HG02852 (cell line): ENCODE measurements at regions not wholly inside any gene's neighbourhood (a gene's known extent, or its start where the extent isn't known, plus 50 kb on each side); places are given as distances from the start of the nearest gene placed in this dataset.

Source experiments
- ATAC-seq: cut with Tn5 transposase; IDR thresholded peaks from one replicate; pipeline ENCODE4 v1.9.1; 2021; ENCODE audit warnings: mild to moderate bottlenecking, moderate library complexity; ENCODE audit not compliant: unreplicated experiment

DNA sequence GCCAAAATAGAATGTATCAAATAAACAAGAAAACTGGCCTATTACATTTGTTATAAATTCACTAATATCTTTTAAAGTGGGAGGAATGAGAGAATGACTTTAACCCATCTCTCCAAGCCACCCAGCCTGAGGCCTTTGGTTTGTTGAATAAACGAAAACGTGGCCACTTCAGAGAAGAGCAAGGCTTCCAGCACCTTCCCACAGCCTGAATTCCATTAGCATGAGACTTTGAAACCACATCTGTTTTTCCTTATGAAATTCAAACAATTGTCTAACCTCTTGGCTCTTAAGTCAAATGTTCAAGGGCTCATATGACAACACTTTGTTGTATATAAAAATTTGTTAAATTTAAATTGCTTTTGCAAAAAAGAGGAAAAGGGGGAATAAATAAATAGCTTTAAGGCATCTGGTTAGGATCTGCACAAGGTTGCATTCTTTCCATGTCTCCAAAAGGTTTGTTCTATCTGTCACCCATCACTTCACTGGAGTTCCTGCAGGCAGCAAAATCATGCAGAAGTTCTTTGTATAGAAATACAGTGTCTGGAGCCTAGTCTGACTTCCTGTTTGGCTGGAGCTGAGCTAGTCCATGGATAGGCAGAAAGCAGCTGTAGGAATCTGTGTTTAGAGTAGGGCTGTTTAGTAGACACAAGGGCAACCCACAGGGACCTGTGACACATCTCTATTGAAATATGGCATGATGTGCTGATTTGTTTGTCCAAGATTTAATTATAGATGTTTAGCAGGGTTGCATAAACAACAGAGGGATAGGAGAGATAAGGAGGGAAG lies 502.3 kb downstream of the KCTD12 start:
- no peak for ATAC-seq

DNA sequence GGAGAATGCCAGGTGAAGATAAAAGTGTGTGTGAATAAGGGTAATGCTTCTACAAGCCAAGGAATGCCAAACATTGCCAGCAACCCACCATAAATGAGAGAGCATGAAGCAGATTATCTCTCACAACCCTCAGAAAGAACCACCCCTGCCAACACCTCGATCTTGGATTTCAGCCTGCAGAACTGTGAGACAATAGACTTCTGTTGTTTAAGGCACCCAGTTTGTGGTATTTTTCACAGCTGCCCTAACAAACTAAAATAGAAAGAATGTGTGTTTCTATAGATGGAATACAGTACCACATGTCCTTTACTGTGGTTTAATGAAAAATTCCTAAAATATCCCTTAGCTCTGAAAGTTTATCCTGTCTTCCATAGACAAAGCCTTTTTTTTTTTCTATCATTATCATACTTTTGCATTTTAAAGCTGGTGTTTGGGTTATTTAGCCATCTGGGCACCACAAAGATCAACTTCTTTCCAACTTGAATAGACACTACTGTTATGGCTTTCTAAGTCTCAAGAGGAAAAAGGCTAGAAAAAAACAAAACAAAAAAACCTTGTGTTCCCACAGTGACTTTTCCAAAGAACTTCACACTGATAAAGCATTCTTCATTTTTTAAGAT lies 505.6 kb downstream of the KCTD12 start:
- ATAC-seq, result no peak

DNA sequence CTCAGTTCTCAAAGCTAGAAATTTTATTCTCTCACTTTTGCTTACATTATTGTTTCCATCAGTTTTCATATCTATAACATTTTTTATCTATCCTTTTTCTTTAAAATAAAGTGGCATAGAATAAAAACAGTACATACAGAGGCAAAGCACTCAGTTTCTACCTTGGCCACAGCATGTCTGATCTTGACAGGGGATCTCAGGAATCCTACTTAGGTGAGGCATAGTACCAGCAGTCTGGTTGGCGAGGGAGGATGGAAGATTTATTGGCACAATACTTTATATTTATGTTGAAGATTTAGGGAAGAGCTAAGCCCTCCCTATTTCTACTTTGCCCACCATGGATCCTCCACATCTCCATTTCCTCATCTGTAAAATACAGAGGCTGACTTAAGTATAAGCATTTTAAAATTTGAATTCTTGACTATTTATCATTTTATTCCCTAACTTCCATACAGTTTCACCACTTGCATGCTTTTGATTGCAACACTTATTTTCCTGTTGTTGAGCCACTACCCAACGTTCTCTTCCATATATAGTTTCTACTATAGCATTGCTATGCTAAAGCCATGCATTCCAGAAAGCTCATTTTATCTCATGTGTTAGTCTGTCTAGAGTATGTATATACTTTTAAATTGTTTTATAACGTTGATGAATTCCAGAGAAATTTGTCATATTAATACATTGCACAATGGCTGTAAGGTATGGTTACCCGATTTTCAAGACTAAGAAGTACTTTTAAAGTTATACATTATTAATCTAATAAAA lies 506.7 kb downstream of the KCTD12 start:
- ATAC-seq, result no peak

DNA sequence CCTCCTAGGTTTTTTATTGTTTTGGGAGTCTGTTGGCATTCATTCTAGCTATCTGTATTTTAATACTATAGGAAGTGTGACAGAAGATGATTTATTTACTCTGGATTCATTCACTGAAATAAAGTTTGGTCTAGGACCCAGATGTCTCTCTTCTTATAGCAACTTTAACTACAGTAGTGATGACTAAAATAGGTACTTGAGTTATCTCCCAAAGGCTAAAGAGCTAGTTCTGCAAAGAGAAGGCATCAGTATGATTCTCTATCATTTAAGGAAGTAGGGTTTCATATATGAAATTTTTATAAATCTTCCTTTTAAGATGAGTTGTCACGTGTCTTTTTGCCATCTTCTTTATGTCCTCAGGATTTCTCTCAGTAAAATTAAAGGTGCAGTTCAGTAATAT lies 507.4 kb downstream of the KCTD12 start:
- no peak for ATAC-seq

DNA sequence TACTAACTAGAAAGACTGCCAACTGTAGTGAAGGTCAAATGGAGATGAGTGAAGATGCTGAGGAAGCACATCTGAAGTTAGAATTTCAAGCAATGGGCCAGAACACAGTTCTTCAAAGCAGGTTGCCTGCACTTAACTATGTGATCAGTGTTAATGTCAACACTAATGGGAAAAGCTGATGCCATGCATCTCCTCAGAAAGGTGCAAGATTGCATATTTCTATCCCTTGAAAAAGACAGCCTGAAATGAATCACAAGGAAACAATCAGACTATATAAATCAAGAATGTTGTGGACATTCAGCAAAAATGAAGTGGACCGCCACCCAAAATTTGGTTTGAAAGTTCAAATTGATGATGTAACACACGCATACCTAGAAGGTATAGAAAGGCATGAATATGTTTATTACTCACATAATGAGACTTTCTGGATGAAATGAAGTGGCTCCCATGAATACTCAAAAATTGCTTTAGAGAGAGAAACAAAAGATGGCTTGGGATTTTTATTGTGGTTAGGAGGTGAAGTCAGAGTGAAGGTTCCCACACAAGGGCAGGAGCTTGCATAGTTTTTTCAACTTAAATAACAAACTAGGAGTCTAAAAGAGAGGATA lies 522.4 kb downstream of the KCTD12 start:
- ATAC-seq, result no peak

DNA sequence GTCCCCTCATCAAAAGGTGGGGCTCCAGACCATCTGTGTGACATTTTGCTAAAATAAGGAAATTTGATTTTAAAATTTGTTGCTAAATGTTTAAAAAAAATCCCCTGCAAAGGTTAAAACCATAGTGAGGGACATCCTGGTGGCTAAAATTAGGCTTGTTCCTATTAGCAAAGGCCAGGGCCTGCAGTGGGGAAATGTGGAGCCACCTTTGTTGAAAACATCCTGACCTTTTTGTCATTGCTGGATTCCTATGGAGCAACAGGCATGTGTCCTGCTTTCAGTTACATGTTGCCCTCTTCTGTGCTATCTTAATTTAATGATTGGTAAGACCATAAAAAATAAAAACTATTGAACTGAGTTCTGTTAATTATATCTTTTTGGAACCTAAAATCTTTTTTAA lies 524.3 kb downstream of the KCTD12 start:
- ATAC-seq, result no peak

DNA sequence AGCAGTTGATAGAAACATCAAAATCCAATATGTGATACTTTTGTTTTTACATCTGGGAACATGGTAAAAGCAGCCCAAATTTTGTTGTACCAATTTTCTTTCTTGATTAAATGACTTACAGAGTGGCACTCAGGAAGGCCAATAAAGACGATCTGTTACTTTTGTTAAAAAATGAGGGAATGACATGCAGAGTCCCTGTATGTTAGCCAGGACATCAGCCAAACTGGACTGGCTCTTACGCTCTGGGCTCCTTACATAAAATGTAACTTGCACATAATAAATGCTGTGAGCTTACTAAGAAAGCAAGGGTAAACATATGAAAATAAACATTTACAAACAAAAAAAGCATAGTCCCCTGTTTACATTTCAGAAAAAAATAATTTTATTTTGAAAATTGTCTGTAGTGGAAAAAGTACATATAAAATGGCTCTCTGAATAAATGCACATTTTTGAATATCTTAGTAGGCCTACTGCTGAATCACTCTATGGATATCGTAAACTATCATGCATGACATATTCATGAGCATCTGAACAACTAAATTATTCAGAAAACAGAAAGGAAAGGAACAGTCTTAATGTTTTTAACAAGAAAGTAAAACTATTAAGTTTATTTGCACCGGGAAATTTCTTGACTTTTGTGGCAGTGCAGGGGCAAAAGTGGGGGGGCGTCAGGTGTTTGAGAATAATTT lies 534.5 kb downstream of the KCTD12 start:
- no peak for ATAC-seq

DNA sequence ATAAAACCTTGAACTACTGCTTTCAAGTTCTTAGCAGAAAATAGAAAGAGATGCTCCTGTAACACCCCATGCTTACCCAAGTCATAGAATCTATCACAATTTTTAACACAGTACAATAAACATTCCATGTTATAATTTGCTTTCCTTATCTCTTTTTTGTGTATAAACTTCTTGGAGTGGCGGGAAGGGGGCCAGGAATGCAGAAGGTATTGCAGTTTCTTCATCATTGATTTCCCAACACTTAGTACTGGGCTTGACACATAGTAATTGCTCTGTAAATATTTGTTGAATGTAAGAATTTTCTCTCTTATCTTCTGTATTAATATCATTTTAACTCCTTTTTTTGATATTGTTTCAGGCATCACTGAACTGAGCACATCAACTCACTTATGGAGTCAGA lies 535.8 kb downstream of the KCTD12 start:
- ATAC-seq, result no peak

DNA sequence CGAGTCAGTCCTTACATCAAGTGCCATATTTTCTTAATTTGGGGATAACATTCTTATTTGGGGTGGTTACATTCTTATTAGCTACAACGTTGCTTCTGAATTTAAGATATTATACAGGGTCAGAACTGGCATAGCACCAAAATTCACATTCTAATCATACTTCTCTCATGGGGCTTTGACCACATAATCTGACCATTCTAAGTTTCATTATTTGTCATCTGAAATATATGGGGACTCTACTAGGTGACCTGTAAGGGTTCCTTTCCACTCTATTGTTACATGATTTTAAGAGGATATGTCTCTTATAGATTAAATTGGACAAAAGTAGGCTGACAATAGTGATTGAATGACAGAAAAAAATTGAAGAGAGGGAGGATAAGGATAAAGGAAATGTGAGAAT lies 536.5 kb downstream of the KCTD12 start:
- no peak for ATAC-seq

DNA sequence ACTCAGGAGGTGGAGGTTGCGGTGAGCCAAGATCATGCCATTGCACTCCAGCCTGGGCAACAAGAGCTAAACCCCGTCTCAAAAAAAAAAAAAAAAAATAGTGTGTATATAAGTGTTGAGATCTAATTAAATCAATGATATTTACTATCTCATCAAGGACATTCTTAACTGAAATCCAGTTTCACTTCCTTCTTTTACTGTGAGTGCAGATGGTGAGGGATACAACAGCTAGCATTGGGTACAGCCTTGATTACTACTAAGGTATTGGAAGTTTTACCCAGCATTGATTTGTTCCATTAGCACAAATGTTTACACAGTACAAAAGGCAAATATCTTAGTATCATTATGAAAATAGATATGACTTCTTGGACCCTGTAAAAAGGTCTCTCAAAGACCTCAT lies 546.6 kb downstream of the KCTD12 start:
- no peak for ATAC-seq

DNA sequence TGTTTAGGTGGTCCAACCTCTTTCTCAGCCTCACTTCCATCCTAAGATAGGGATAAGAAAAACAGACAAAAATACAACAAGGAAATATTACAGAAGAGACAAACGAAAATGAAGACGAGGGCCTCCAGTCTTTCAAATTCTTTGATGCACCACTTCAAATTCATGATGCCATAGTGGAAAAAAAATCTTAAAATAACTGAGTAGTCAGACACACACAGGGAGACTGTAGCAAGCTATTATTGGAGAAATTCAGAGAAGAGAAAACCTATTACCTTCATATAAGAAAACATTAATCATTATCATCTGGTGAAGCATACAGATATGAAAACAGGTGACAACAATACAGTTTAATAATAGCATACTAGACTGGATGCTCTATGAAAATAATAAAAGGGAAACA lies 548.2 kb downstream of the KCTD12 start:
- ATAC-seq, result no peak

DNA sequence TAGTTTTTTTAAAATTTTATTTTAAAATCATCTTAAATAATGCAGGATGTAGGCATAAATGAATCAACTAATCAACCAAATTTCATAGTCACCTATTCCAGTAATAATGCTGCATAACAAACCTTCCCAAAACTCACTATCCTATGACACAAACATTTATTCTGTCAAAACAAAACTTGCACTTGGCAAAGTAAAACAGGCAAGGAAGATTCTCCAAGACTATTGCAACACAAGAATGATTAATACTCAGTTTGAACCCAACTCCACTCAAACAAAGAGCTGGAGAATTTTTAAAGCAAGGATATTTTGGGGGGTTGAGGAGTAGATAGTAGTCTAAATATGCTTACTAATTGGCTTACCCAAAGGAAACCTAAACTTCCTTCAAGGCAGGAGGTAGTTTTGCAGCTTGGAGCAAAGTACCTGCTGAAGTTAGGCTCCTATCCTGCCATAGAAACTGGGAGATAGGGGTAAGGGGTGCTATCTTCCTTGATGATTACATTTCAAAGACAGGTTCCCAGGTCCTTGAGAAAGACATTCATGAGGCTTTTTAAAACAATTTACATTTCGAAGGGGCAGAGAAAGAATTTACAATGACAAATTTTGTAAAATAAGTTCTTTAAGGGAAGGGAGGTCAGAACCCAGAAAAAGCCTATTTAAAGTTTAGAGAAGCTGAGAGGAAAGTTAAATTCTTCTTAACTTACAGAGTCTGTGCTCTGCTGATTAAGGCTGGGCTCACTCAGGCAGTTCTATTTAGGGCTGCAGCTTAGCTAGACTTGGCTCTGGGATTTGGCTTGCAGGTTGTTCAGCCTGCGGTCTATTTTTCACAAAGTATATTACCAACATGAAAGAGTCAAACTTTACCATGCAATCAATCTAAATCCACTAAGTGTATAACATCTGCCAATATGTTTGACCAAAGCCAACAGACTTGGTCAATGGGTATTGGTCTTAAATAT lies 549.0 kb downstream of the KCTD12 start:
- no peak for ATAC-seq

DNA sequence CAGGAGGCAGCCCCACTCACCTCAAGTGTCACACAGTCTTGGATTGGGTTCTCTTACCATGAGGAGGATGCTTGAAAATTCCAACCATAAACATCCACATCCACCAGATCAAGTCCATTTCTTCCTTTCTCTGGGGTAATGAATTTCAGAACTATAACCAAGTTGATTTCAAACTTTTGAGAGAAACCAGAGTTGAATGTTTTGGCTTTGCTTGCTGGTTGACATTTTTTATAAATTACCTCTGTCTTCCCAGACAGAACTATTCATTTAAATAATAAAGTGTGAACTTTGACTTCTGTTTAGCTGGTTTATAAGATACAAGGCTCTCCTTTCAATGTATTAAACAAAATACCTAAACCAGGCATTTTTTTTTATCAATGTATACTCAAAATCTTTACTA lies 550.7 kb downstream of the KCTD12 start:
- no peak for ATAC-seq

DNA sequence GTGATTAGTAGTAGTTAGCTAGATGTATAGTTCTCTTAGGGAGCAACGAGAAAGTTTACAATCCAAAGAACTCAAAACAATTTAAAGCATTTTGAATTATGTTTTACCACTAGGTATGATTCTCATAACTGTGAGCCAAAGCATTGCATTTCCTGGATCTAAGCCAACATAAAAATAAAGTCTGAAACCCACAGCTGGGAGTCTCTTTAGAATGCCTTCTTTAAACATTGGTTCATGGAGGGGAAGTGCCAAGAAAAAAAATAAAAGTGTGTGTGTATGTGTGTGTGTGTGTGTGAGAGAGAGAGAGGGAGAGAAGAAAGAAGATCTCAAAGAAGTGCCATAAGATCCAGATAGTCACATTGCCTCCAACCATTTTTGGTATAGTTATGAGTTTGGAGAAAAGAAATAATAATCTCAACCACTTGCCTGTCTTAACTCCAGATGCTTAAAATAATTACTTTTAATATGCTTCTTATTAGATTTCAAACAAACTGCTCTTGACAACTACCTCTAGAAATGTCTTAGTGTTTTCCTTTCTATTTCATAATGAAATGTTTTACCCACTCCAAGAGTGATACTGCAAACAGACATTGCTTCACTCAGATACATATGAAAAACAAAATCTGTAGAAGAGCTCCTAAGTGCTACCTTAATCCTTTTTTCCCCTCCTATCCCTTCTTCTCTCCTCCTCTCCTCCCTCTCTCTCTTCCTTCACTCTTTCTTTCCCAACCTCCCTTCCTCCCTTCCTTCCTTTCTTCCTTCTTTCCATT lies 554.1 kb downstream of the KCTD12 start:
- no peak for ATAC-seq

DNA sequence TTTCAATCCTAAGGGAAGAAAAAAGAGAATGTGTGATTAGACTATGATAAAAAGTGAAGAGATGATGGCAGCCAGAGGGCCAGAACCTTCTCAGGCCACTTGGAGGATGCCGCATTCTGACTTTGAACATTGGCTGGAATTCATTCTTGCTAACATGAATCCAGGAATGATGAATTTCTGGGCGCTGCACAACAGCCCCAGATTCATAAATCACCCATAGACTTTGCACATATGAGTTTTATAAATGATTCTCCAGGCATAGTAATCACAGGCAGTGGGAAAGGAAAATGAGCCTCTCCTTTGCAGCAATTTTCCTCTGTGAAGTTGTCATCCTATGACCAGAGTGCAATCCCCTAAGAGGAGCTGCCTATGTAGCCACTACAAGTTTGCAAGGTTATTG lies 555.4 kb downstream of the KCTD12 start:
- no peak for ATAC-seq

DNA sequence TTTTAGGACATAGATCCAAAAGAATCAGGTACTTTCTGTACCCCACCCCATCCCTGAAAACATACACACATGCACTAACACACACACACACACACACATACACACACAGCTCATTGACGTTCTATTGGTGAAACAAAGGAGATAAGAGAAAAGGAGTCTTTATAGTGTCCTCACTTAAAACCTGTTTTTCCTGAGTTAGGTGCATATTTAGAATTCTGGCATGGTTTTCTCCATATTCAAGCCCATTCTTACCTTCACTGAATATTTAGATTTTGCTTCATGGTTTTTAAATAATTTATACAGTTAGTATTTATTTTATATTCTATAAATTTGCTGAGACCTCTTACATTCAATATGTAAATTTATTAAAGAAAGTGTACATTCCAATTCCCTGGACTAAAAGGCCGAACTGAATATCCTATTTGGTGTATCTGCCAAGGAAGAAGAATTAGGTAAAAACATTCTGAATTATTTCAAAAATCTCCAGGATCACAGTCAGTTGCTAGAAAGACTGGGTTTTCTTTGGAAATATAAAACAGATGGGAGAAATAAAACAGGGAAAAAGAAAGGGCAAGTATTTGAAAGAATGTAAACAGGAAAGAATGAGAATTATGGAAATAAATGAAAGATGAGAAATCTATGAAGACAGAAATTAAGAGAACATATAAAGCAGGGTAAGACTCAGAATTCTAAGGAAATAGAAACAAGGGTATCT lies 556.2 kb downstream of the KCTD12 start:
- ATAC-seq, result no peak

DNA sequence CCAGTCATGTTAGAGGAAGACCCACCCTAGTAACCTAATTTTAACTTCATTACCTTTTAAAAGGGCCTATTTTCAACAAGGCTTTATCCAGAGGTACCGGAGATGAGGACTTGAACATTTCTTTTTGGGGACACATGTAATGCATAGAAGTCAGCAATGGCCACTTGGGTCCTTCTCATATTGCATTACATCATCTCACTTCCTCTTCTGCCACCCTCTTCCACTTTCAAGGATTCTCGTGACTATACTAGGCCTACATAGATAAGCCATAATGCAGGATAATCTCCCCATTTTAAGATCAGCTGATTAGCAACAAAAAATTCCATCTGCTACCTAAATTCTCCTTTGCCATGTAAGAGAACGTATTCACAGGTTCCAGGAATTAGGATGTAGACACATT lies 557.2 kb downstream of the KCTD12 start:
- no peak for ATAC-seq

DNA sequence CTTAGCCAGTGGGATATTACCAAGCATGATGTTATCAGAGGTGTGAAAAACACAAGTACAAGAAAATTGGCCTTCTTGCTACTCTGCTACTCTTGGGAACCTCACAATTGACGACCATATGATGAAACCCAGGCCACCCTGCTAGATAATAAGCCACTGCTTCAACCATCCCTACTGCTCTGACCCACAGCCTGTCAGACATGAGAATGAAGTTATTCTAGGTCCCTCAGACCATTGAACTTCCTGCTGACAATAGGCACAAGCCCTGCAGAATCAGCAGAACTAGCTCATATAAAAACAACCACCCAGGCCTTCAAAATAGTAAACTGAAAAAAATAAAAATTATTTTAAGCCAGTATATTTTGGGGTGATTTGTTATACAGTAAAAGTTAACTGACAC lies 559.9 kb downstream of the KCTD12 start:
- ATAC-seq, result no peak

DNA sequence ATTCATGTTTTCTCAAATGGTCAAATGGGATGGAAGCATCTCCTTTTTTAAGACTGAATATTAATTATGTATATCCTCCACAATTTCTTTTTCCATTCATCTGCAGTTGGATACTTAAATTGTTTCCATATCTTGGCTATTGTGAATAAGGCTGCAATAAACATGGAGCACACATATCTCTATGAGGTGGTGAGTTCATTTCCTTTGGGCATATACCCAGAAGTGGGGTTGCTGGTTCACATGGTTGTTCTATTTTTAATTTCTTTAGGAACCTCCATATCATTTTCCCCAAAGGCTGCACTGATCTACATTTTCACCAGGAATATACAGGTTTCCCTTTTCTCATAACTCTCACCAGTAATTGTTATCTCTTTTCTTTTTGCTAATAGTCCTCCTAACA lies 566.3 kb downstream of the KCTD12 start:
- ATAC-seq, result no peak
